Smooth muscle cell (in vitro differentiated cells): ENCODE measurements at regions not wholly inside any gene's neighbourhood (a gene's known extent, or its start where the extent isn't known, plus 50 kb on each side); places are given as distances from the start of the nearest gene placed in this dataset.
A peak's percentile ranks its signal among the peaks of the same experiment; 100 is the strongest.

Experiments used
- DNase-seq: peaks from one replicate; lab custom pipeline; 2025; ENCODE audit not compliant: unreplicated experiment; lab: John Stamatoyannopoulos, UW
- H2AFZ ChIP-seq: fragments of 200-600 bp; sonication (generic); 2 replicates; pipeline ENCODE4 v1.6.0; 2016; ENCODE audit warnings: antibody characterized with exemption, low read depth, mild to moderate bottlenecking
- H3F3A ChIP-seq: fragments of 200-600 bp; sonication (generic); 2 replicates; pipeline ENCODE4 v1.6.0; 2017; ENCODE audit warnings: antibody characterized with exemption, low read depth
- H3K27ac ChIP-seq: fragments of 200-600 bp; sonication (generic); 2 replicates; pipeline ENCODE4 v1.5.1; 2016; ENCODE audit warnings: low read depth, mild to moderate bottlenecking
- H3K27me3 ChIP-seq: fragments of 200-600 bp; sonication (generic); 2 replicates; pipeline ENCODE4 v1.6.1; 2016; ENCODE audit warnings: low read depth, mild to moderate bottlenecking
- H3K36me3 ChIP-seq: fragments of 200-600 bp; sonication (generic); 2 replicates; pipeline ENCODE4 v1.5.1; 2016; ENCODE audit warnings: low read depth
- H3K4me1 ChIP-seq: fragments of 200-600 bp; sonication (generic); 2 replicates; pipeline ENCODE4 v1.5.1; 2016; ENCODE audit warnings: low read depth
- H3K4me2 ChIP-seq: fragments of 200-600 bp; sonication (generic); 2 replicates; pipeline ENCODE4 v1.6.0; 2016; ENCODE audit warnings: mild to moderate bottlenecking
- H3K4me3 ChIP-seq: fragments of 200-600 bp; sonication (generic); 2 replicates; pipeline ENCODE4 v1.5.1; 2016; ENCODE audit warnings: mild to moderate bottlenecking
- H3K79me2 ChIP-seq: fragments of 200-600 bp; sonication (generic); 2 replicates; pipeline ENCODE4 v1.6.0; 2016; ENCODE audit warnings: low read depth, mild to moderate bottlenecking
- H3K9ac ChIP-seq: fragments of 200-600 bp; sonication (generic); 2 replicates; pipeline ENCODE4 v1.6.0; 2016; ENCODE audit warnings: low read depth
- H3K9me3 ChIP-seq: fragments of 200-600 bp; sonication (generic); replicated peaks from 2 replicates; pipeline ENCODE4 v1.5.1; 2016; ENCODE audit warnings: low read depth
- H4K20me1 ChIP-seq: fragments of 200-600 bp; sonication (generic); 2 replicates; pipeline ENCODE4 v1.6.0; 2016; ENCODE audit warnings: low read depth
- CTCF ChIP-seq: fragments of 200-600 bp; sonication (generic); IDR thresholded peaks from 2 replicates; pipeline ENCODE4 v1.5.1; 2017; ENCODE audit warnings: borderline replicate concordance, mild to moderate bottlenecking, antibody characterized with exemption; ENCODE audit not compliant: insufficient read depth, poor library complexity, severe bottlenecking
- WGBS: methylation state at CpG from one replicate; pipeline ENCODE4 v1.1.7; 2016; ENCODE audit warnings: low lambda C conversion rate; 5-methylcytosine and 5-hydroxymethylcytosine counted together

- DNase-seq: no peak
- Histone ChIP-seq H3K79me2 (no peaks in the 10 kb centered on the region), H3K4me3 (no peak overlapping the region), H3K27me3 (no peaks in the 10 kb centered on the region), H3K9me3 (no peaks in the 10 kb centered on the region), H3K9ac (no peak overlapping the region), H3K36me3 (no peaks in the 10 kb centered on the region), H3K4me2 (no peak overlapping the region), H2AFZ (peak overlapping the region; percentile 7), H3K27ac (no peak overlapping the region), H3F3A (no peaks in the 10 kb centered on the region), H3K4me1 (no peaks in the 10 kb centered on the region), H4K20me1 (no peaks in the 10 kb centered on the region)
- no peak for TF ChIP-seq CTCF
- WGBS: 75% methylated on average over 3 of the region's 3 CpGs
These were observed 198.4 kb upstream of the SNX2 start for GRCh38 chr5:122576256-122577016.

- 89% methylated on average over 7 of the region's 7 CpGs for WGBS
- no peak overlapping the region for H3K4me3 ChIP-seq
- peaks cover 4% of the 10 kb centered on the region for H3F3A ChIP-seq
- H3K27me3 ChIP-seq: no peaks in the 10 kb centered on the region
- no peak for DNase-seq
- no peaks in the 10 kb centered on the region for H3K9me3 ChIP-seq
- no peaks in the 10 kb centered on the region for H3K36me3 ChIP-seq
- no peaks in the 10 kb centered on the region for H4K20me1 ChIP-seq
- H3K4me1 ChIP-seq: peaks cover 5% of the 10 kb centered on the region
- H2AFZ ChIP-seq: no peak overlapping the region
- H3K9ac ChIP-seq: no peak overlapping the region
- no peak overlapping the region for H3K4me2 ChIP-seq
- no peak overlapping the region for H3K27ac ChIP-seq
- no peaks in the 10 kb centered on the region for H3K79me2 ChIP-seq
- no peak for TF ChIP-seq CTCF
These were observed 193.3 kb upstream of the SNX2 start for GRCh38 chr5:122581629-122582028.

- Histone ChIP-seq H3K4me3 (no peak overlapping the region), H3K27me3 (no peaks in the 10 kb centered on the region), H3K9me3 (no peaks in the 10 kb centered on the region), H3K27ac (peak overlapping the region; percentile 97), H3K36me3 (no peaks in the 10 kb centered on the region), H3K9ac (peak overlapping the region; percentile 73), H3K4me2 (peak overlapping the region; percentile 79), H4K20me1 (no peaks in the 10 kb centered on the region), H3K4me1 (peaks cover 5% of the 10 kb centered on the region), H3F3A (peaks cover 9% of the 10 kb centered on the region), H2AFZ (no peak overlapping the region), H3K79me2 (no peaks in the 10 kb centered on the region)
- 33% methylated on average over 13 of the region's 13 CpGs for WGBS
- peak; percentile 5 for DNase-seq
- TF ChIP-seq CTCF: no peak
These were observed 190.2 kb upstream of the SNX2 start for GRCh38 chr5:122584411-122585300.
